Panc1 (cell line): ENCODE measurements at regions not wholly inside any gene's neighbourhood (a gene's known extent, or its start where the extent isn't known, plus 50 kb on each side); places are given as distances from the start of the nearest gene placed in this dataset.

Source experiments
- ATAC-seq: fragments of 200-7000 bp; cut with Tn5 transposase; 2 replicates; pipeline ENCODE4 v1.9.1; 2020; ENCODE audit warnings: mild to moderate bottlenecking, moderate library complexity
- BruUV-seq: library from RNA; stranded (reverse); fragments of 400-500 nt; replicated peaks from 2 replicates; lab custom pipeline; 2021; lab: Mats Ljungman, UMichigan
- CTCF ChIA-PET: fragments of 300-600 bp; sonication (Branson Sonifier 250); formaldehyde crosslinking; loops from one replicate; lab custom pipeline; 2022; ENCODE audit warnings: antibody characterized with exemption; lab: Charles Lee
- POLR2A ChIA-PET: fragments of 300-600 bp; sonication (Branson Sonifier 250); formaldehyde crosslinking; loops from one replicate; lab custom pipeline; 2022; ENCODE audit warnings: antibody characterized with exemption; lab: Charles Lee
- DNase-seq: peaks from one replicate; pipeline ENCODE4 v3.0.0-alpha.2; 2010; ENCODE audit warnings: low read depth, low spot score
- H3K27ac ChIP-seq: 2 replicates; pipeline ENCODE4 v1.5.1; 2011; ENCODE audit warnings: mild to moderate bottlenecking, low read length, inconsistent platforms
- H3K27me3 ChIP-seq: fragments of 200-500 bp; sonication (Bioruptor generic); 2 replicates; pipeline ENCODE4 v1.6.0; 2014; ENCODE audit warnings: low read length, inconsistent platforms; ENCODE audit not compliant: control insufficient read depth, insufficient read depth
- H3K36me3 ChIP-seq: fragments of 200-500 bp; sonication (Bioruptor generic); 2 replicates; pipeline ENCODE4 v1.5.1; 2014; ENCODE audit warnings: inconsistent platforms, mild to moderate bottlenecking, low read length, moderate library complexity; ENCODE audit not compliant: control insufficient read depth, insufficient read depth
- H3K4me1 ChIP-seq: 2 replicates; pipeline ENCODE4 v1.5.1; 2011; ENCODE audit warnings: inconsistent platforms, mild to moderate bottlenecking, low read length, moderate library complexity; ENCODE audit not compliant: control insufficient read depth, insufficient read depth
- H3K4me3 ChIP-seq, 2 experiments: 2 replicates each; pipeline ENCODE4 v1.5.1; 2011 to 2012; ENCODE audit warnings: low read depth in 2 of 2, low read length in 2 of 2, mild to moderate bottlenecking in 2 of 2, inconsistent platforms in 1 of 2, moderate library complexity in 1 of 2
- H3K9me3 ChIP-seq: fragments of 200-500 bp; sonication (Bioruptor generic); 2 replicates; pipeline ENCODE4 v1.5.1; 2014; ENCODE audit warnings: low read depth, mild to moderate bottlenecking, inconsistent platforms, low read length, moderate library complexity; ENCODE audit not compliant: control insufficient read depth, insufficient read depth
- POLR2AphosphoS5 ChIP-seq: IDR thresholded peaks from 2 replicates; pipeline ENCODE4 v1.6.1; 2012; ENCODE audit warnings: mild to moderate bottlenecking, low read depth, low read length, moderate library complexity
- REST ChIP-seq, 2 experiments: IDR thresholded peaks; 2 replicates each; pipeline ENCODE4 v1.6.1; 2011 to 2012; ENCODE audit warnings: low read depth in 2 of 2, control low read depth in 1 of 2, low read length in 1 of 2, mild to moderate bottlenecking in 1 of 2, moderate library complexity in 1 of 2; ENCODE audit not compliant: insufficient read depth in 1 of 2
- SIN3A ChIP-seq: IDR thresholded peaks from 2 replicates; pipeline ENCODE4 v1.6.1; 2012; ENCODE audit warnings: low read depth, mild to moderate bottlenecking, low read length, moderate library complexity, borderline replicate concordance; ENCODE audit not compliant: insufficient read depth
- TCF7L2 ChIP-seq: IDR thresholded peaks from 2 replicates; pipeline ENCODE4 v1.6.1; 2011; ENCODE audit warnings: mild to moderate bottlenecking, low read depth, low read length, inconsistent platforms
- in situ Hi-C: cut with HindIII; loops from 2 replicates; pipeline ENCODE4 v1.10.0; 2016; ENCODE audit warnings: low sequenced_read_pairs, low pct_unique_long_range_greater_than_20kb
- intact Hi-C: fragments of 100-400 bp; cut with micrococcal nuclease; formaldehyde crosslinking; loops from one replicate; pipeline ENCODE4 v1.10.0; 2022; ENCODE audit not compliant: unreplicated experiment
- TF ChIP-seq, protein P1 (sequence below): fragments of 450-650 bp; IDR thresholded peaks from 2 replicates; pipeline ENCODE4 v1.5.1; 2017; ENCODE audit warnings: mild to moderate bottlenecking

- TF ChIP-seq TCF7L2 (no peak), REST (IDR thresholded peaks at IDR 0.05; ENCODE audit: insufficient read depth in 1 of 2, low read depth in 2 of 2, low read length in 1 of 2) (no peak), SIN3A (no peak), POLR2AphosphoS5 (no peak)
- TF ChIP-seq, protein P1, sequence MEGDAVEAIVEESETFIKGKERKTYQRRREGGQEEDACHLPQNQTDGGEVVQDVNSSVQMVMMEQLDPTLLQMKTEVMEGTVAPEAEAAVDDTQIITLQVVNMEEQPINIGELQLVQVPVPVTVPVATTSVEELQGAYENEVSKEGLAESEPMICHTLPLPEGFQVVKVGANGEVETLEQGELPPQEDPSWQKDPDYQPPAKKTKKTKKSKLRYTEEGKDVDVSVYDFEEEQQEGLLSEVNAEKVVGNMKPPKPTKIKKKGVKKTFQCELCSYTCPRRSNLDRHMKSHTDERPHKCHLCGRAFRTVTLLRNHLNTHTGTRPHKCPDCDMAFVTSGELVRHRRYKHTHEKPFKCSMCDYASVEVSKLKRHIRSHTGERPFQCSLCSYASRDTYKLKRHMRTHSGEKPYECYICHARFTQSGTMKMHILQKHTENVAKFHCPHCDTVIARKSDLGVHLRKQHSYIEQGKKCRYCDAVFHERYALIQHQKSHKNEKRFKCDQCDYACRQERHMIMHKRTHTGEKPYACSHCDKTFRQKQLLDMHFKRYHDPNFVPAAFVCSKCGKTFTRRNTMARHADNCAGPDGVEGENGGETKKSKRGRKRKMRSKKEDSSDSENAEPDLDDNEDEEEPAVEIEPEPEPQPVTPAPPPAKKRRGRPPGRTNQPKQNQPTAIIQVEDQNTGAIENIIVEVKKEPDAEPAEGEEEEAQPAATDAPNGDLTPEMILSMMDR: no peak
- Histone ChIP-seq H3K27me3 (peaks cover 21% of the 10 kb centered on the region), H3K4me1 (no peaks in the 10 kb centered on the region), H3K9me3 (no peaks in the 10 kb centered on the region), H3K36me3 (no peaks in the 10 kb centered on the region), H3K27ac (no peak overlapping the region), H3K4me3 (no peak overlapping the region)
- no TSS peak for BruUV-seq
- ChIA-PET POLR2A (interaction anchor here (0.6 kb wide), 1 partner anchor 294 kb away, joined by 4 read pairs; no protein-coding TSS in a partner anchor), CTCF (no interaction called here)
- intact Hi-C loops: no loop called here
- DNase-seq (no peak), ATAC-seq (no peak)
- in situ Hi-C loops: no loop called here
Measured at GRCh38 chr10:78479467-78479866, 445.8 kb downstream of the RPS24 start.

- H3K9me3 ChIP-seq: no peaks in the 10 kb centered on the region
- BruUV-seq: no TSS peak
- no peak overlapping the region for H3K27ac ChIP-seq
- intact Hi-C loops: no loop called here
- ChIA-PET CTCF (no interaction called here), POLR2A (no interaction called here)
- H3K4me3 ChIP-seq: no peak overlapping the region
- H3K27me3 ChIP-seq: peaks cover 23% of the 10 kb centered on the region
- ATAC-seq (no peak), DNase-seq (no peak)
- no peaks in the 10 kb centered on the region for H3K4me1 ChIP-seq
- no peak for TF ChIP-seq TCF7L2
- TF ChIP-seq, protein P1: no peak
- TF ChIP-seq REST (IDR thresholded peaks at IDR 0.05; ENCODE audit: insufficient read depth in 1 of 2, low read depth in 2 of 2, low read length in 1 of 2): no peak
- no peak for TF ChIP-seq SIN3A
- no peaks in the 10 kb centered on the region for H3K36me3 ChIP-seq
- in situ Hi-C loops: no loop called here
Measured at GRCh38 chr10:78481842-78482241, 448.2 kb downstream of the RPS24 start.
